SK-N-SH (cell line): ENCODE measurements at regions not wholly inside any gene's neighbourhood (a gene's known extent, or its start where the extent isn't known, plus 50 kb on each side); places are given as distances from the start of the nearest gene placed in this dataset.

ENCODE experiments used
- CTCF ChIP-seq: fragments of 200-600 bp; sonication (generic); IDR thresholded peaks from 2 replicates; pipeline ENCODE4 v1.6.1; 2017; ENCODE audit warnings: antibody characterized with exemption, mild to moderate bottlenecking, moderate library complexity
- EP300 ChIP-seq, 2 experiments: IDR thresholded peaks; 2 replicates each; pipeline versions ENCODE4 v1.4.0 to v1.6.1; 2012; ENCODE audit warnings: borderline replicate concordance in 1 of 2, low read depth in 1 of 2, low read length in 1 of 2
- EZH2phosphoT487 ChIP-seq: fragments of 200-600 bp; sonication (generic); IDR thresholded peaks from 2 replicates; pipeline ENCODE4 v1.6.1; 2017; ENCODE audit warnings: low read depth, mixed run types, mild to moderate bottlenecking, antibody characterized with exemption, moderate library complexity, borderline replicate concordance
- JUND ChIP-seq: IDR thresholded peaks from 2 replicates; pipeline ENCODE4 v1.4.0; 2012
- MAX ChIP-seq: IDR thresholded peaks from 2 replicates; pipeline ENCODE4 v1.4.0; 2012; ENCODE audit warnings: low read depth
- MXI1 ChIP-seq: IDR thresholded peaks from 2 replicates; pipeline ENCODE4 v1.6.1; 2012; ENCODE audit warnings: mild to moderate bottlenecking, low read depth, low read length, improper control_type of control experiment
- NFIC ChIP-seq: IDR thresholded peaks from 2 replicates; pipeline ENCODE4 v1.4.0; 2012; ENCODE audit warnings: borderline replicate concordance
- POLR2AphosphoS5 ChIP-seq: IDR thresholded peaks from 2 replicates; pipeline ENCODE4 v1.6.1; 2012; ENCODE audit warnings: low read depth, low read length
- RAD21 ChIP-seq: IDR thresholded peaks from 2 replicates; pipeline ENCODE4 v1.6.1; 2012; ENCODE audit warnings: mild to moderate bottlenecking, low read length
- REST ChIP-seq: IDR thresholded peaks from 2 replicates; pipeline ENCODE4 v1.6.1; 2012; ENCODE audit warnings: mild to moderate bottlenecking, low read depth, low read length, moderate library complexity
- TF ChIP-seq, protein P1 (sequence below): IDR thresholded peaks from 2 replicates; pipeline ENCODE4; 2012

- TF ChIP-seq, protein P1, sequence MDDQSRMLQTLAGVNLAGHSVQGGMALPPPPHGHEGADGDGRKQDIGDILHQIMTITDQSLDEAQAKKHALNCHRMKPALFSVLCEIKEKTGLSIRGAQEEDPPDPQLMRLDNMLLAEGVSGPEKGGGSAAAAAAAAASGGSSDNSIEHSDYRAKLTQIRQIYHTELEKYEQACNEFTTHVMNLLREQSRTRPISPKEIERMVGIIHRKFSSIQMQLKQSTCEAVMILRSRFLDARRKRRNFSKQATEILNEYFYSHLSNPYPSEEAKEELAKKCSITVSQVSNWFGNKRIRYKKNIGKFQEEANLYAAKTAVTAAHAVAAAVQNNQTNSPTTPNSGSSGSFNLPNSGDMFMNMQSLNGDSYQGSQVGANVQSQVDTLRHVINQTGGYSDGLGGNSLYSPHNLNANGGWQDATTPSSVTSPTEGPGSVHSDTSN, result no peak
- TF ChIP-seq REST, result no peak
- no peak for TF ChIP-seq MXI1
- TF ChIP-seq JUND, result no peak
- TF ChIP-seq MAX, result no peak
- TF ChIP-seq POLR2AphosphoS5, result no peak
- no peak for TF ChIP-seq CTCF
- TF ChIP-seq EP300 (IDR thresholded peaks at IDR 0.05; ENCODE audit: borderline replicate concordance in 1 of 2, low read depth in 1 of 2, low read length in 1 of 2), result no peak
- TF ChIP-seq RAD21, result no peak
- TF ChIP-seq EZH2phosphoT487, result no peak
- no peak for TF ChIP-seq NFIC
Observed at GRCh38 chr11:134689886-134690285, 277.8 kb upstream of the B3GAT1 start.
